ENCODE measurements at regions not wholly inside any gene's neighbourhood (a gene's known extent, or its start where the extent isn't known, plus 50 kb on each side); places are given as distances from the start of the nearest gene placed in this dataset.

DNA sequence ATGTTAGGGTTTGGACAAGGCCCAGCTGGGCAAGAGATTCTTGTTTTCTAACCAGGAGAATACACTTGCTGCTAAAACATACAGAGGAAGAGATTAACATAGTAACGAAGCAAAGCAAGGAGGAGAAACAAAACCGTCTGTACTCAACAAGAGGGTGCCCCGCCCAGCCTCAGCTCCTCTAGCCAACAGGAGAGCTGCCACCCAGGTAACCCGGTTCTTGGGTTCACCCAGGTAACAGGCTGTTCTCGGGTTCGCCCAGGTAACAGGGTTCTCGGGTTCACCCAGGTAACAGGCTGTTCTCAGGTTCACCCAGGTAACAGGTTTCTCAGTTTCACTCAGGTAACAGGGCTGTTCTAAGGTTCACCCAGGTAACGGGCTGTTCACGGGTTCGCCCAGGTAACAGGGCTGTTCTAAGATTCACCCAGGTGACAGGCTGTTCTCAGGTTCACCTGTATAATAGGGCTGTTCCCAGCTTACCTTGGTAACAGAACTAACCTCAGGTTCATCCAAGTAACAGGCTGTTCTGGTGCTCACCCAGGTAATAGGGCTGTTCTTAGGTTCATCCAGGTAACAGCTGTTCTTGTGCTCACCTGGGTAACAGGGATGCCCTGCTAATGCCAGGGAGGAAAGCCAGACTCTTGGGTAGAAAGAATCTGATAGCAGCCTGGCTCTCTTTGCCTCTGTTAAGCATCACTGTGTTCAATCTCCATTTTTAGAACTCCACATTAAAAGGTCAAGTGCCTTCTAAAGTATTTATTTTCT, 271.6 kb downstream of the SYK start:
- DNase-seq, result no peak

DNA sequence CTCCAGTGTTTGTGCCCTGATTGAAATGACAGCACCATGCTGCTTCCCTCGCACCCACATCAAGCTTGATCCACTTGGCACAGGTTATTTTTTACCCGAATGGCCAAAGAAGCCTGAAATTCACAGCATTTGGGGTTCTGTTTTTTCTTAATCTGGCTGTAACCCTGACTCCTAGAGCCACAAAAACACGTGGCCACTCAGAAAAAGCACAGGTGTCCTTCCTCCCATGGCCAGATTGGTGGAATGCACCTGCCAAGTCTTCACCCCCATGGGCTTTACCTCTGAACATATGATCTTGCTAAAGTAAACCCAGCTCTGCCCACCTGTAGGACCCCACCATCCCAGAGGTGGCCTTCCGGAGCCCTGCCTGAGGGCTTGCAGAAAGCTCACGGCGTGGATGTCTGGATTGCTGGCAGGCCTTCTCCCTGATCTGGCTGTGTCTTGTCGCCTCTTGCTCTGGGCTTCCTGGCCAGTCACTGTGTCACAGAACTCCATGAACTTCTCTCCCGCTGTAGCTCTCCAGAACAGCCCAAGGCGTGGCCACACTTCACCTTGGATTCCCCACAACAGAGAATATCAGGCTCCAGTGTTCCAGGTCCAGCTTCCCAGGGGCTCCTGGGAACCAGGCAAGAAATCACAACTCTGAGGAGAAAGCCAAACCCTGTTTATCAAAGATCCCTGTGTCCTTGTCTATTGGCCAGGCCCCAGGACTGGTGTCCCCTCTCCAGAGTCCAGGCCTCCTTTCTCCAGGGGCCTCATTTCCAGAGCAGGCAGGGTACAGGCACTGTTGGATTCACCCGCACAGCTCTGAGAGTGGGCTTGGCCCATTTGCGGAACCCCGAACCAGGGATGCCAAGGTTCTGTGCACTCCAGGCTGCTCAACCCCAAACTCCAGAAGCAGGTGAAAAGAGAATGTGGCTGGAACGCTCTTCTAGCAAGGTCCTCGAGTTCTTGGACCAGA, 272.5 kb downstream of the SYK start:
- DNase-seq, result no peak

DNA sequence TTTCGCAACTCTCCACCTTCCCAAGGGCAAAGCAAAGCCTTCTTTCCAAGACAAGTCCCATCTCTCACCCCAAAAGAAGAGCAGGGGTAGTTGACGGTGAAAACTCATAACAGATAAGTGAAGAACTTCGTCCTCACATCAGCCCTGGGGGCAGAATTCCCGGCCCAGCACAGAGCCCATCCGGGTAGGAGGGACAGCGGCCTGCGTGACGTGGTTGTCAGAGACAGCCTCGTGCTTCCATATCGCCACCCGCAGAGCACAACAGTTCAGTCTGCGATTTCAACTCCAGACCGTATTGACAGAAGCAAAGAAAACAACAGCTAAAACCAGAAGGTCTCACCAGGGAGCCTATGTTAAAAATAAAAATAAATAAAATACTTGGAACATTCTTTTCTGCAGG, 273.2 kb downstream of the SYK start:
- DNase-seq, result no peak

DNA sequence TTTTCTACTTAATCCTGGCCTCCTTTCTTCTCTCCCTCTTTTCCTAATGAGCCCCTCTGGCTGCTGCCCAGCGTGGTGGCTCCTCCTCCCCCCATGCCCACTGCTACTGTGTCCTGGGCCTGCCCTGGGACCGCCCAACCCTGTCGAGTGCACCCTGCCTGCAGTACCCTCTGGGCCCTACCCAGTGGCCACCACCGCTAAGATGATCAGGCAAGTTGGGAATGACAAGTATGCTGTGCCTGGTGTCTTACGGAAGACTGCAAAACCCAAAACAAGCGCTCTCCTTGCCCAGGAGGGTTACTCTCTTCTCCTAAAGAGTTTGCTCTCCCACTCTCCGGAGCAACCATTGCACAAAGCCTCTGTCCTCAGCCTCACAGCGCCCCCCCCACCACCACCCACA, 273.7 kb downstream of the SYK start:
- DNase-seq, result no peak

DNA sequence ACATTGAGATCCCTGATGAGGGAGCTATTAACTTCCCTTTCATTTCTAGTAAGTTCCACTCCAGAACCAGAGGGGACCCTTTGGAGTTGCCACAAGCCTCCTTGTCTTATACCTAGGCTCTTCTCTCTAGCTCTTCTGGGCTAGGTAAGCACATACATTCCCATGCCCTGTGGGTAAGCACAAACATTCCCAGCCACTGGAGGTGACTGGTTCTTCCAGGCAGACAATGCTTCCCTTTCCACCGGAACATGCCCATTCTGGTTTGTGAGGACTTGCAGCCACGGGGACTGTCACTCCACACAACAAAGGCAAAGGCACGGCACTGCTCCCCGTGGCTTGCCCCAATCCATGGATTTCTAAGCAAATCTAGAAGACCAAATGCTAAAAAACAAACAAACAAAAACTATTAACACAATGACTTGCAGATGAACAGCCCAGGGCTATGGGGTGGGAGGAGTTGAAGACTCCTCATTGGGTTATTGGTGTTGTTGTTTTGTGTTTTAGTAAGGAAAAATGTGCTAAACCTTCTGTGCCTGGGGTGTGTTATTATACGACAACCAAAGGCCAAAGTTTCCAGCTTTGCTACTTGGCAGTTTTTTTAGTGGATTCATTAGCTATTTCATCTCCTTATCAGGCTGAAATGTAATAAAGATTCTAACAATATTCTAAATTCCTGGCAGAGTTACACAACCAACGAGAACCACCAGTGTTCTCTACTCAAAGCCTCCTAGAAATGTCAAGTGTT, 276.2 kb downstream of the SYK start:
- no peak for DNase-seq

DNA sequence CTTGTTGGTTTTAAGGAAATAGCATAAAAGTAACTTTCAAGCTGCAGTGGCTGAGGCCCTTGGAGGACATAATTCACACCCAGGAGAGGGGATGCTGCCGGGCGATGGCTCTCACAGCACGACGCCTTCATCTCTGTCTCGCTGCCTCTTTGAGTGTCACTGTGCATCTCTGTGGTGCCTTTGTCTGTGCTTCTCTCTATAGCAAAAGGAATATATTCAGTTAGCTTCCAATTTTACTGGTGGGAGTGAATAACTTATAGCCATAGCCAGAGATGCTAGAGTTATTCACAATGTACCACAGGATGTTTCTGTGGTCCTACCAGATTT, 276.7 kb downstream of the SYK start:
- DNase-seq, result no peak

DNA sequence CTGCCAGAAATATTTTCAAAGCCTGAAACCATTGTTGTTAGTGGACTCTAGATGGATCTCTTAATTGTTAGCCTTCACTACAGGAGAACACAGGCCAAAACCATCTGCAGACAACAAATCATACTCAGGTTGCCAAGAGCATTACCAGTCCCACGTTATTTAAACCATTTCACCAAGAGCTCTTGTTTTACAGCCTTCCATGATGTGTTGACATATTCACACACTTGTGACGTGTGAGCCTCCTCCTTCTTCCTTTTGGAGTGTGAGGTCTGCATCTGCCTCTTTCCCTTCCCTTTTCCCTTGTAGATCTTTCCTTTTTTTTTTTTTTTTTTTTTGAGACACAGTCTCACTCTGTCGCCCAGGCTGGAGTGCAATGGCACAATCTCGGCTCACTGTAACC, 279.0 kb downstream of the AUH start:
- no peak for DNase-seq

DNA sequence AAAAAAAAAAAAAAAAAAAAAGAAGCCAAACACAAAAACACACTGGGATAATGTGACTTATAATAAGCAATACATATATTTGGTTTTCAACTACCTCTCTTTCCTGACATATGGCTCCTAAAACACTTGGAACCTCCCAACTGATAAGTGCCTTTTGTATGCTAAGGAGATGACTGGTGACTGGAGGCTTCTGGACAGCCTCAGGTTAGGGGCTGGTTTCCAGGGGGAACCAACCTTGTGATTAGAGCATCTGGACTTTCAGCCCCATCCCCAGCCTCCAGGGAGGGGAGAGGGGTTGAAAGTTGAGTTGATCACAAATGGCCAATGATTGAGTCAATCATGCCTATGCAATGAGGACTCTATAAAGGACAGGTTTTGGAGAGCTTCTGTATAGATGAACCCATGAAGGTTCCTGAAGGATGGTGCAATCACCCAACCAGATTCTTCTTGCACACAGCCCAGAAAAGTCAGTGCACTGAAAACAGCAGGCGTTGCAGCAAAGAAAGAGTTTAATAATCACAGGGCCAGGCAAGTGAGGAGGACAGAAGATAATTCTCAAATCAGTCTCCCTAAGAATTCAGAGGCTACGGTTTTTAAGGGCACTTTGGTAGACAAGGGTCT, 276.7 kb downstream of the AUH start:
- no peak for DNase-seq

DNA sequence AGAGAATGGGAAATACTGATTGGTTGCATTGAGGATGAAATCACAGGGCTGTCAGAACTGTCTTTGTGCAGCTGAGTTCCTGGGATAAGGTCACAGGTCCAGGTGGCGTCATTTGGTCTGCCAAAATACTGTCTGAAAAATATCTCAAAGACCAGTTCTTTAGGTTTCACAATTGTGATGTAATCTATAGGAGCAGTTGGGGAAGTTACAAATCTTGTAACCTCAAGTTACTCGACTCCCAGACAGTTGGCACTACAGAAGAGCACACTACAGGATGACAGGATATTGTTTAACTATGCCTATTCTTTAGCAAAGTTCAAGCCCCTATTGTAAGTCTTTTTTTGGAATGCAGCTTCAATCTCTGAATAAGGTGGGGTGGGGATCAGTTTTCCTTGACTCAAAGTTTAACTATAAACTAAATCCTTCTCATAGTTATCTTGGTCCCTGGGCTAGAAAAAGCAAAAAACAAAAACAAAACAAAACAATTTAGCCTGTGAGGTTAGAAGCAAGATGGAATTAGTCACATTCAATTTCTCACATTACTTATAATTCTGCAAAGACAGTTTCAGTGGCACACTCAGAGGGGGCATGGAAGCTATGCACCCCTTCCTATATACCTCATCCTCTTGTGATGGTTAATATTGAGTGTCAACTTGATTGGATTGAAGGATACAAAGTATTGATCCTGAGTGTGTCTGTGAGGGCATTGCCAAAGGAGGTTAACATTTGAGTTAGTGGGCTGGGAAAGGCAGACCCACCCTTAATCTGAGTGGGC, 276.0 kb downstream of the AUH start:
- no peak for DNase-seq

DNA sequence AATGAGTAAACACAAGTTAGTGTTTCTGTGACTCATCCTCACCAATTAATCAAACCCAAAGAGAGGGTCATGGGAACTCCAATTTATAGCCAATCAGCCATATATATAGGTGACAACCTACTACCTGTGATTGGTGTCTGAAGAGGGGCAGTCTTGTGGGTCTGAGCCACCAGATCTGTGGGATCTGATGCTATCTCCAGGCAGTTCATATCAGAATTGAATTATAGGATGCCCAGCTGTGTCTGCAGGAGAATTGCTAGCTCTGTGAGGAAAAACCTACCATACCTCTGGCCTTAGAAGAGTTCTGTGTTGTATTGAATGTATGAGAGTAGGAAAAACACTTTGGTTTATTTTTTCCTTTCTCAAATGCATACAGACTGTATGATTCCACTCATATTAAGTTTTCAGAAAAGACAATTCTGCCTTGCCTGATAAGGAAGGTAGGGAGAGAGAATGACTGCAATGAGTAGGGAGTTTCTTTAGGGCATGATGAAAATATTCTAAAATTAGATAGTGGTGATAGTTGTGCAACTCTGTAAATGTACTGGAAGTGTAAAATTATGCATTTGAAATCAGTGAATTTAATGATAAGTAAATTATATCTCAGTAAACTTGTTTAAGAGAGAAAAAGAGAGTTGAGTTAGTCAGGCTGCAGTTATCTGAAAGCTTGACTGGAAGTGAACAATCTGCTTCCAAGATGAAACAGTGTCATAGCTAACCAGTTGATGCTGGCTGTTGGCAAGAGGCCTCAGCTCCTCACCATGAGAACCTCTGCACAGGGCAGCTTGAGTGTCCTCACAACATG, 274.9 kb downstream of the AUH start:
- no peak for DNase-seq

DNA sequence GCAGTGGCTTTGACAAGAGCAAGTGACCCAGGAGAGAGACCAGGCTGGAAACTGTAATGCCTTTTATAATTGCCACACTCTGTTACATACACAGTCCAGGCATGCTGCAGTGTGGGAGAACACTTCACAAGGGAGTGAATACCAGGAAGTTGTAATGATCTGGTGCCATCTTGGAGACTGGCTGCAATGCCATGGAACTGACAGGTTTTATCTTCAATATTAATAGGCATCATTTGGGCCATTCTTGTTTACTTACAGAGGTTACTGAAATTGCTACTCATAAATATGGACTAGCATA, 274.3 kb downstream of the AUH start:
- DNase-seq, result no peak

DNA sequence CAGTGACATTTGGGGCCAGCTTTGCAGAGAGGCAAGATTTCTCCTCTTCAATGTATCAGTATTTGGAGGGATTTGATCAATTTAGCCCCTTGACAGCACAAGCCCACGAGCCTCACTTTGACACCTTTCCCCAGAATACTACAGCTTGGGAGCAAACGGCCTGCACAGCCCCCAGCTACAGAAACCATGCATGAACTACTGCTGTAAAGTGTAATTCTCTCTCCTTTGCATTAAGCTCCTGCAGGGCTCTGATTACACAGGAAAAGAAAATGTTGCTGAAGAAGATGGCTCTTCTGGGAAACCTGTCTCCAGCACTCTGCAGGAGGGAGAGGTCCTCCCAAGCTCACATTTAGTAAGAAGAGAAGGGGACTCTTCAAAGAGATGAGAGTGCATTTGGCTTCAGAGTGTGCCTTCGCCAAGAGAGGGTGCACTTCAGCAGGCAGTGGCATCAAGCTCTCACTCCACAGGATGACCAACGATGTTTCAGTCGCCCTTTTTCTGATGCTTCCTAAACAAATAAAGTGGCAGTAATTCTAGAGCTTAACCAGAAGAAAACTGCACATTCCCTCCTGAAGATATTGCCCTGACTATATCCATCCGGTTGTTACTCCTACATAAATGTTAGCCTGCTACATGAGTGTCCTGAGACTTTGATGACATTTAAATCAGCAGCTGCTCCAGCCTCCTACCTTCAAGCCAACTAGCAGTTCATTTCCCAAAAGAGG, 272.2 kb downstream of the AUH start:
- DNase-seq, result no peak

DNA sequence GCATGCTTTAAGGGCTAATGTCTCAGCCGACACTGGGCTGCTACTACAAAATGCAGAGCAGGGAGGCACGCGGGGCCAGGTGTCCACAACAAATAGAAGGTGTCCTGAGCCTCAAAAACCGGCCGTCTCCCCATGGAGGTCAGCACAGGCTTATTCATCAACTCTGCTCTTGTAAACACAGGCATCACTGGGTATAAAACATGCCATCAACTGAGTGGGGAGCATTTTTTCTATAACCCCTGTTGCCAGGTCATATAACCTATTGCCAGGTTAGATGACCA, 271.6 kb downstream of the AUH start:
- no peak for DNase-seq

DNA sequence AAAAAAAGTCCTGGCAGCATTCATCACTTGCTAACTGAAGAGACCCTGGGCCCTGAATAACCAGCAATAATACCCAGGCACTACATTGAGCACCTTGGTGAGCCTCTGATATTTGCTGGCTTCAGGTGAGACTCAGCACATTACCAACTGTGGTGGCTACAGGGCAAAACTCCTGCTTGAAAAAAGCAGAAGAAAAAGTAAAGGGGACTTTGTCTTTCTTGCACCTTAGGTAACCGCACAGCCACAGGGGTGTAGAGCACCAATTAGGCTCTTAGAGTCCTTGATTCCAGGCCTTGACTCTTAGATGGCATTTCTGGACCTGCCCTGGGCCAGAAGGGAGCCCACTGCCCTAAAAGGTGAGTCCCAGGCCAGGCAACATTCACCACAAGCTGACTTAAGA, 269.5 kb downstream of the AUH start:
- no peak for DNase-seq

DNA sequence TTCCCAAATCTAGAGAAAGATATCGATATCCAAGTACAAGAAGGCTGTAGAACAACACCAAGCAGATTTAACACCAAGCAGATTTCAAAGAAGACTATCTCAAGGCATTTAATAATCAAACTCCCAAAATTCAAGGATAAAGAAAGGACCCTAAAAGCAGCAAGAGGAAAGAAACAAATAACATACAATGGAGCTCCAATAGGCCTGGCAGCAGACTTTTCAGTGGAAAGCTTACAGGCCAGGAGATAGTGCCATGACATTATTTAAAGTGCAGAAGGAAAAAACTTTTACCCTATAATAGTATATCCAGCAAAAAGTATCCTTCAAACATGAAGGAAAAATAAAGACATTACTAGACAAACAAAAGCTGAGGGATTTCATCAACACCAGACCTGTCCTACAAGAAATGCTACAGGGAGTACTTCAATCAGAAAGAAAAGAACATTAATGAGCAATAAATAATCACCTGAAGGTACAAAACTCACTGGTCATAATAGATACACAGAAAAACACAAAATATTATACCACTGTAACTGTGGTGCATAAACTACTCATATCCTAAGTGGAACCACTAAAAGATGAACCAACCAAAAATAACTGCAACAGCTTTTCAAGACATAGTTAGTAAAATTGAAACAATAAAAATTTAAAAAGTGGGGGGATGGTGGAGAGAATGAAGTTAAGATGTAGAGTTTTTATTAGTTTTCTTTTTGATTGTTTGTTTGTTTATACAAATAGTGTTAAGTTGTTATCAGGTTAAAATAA, 267.2 kb downstream of the AUH start:
- no peak for DNase-seq

DNA sequence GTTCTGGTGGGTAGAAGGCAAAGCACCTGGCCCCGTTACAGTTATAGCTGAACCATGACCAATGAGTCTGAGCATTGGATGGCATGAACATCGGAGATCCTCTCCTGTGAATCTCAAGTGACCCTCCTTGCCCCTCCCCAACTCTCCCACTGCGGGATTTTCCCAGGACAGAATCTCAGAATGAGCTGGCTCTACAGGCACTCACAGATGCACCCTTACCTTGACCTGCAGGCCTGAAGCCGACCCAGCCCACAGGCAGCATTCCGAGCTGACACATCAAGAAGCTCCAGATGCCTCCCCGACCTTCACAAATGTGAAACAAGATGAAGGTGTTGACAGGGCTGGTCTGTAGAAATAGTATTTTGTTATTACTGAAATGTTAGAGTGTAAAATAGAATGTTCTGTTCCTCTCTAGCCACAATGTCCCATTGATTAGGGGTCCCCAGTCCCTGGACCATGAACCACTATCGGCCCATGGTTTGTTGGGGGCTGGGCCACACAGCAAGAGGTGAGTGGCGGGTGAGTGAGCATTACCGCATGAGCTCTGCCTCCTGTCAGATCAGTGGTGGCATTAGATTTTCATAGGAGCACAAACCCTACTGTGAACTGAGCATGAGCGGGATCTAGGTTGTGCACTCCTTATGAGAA, 263.4 kb downstream of the AUH start:
- no peak for DNase-seq

DNA sequence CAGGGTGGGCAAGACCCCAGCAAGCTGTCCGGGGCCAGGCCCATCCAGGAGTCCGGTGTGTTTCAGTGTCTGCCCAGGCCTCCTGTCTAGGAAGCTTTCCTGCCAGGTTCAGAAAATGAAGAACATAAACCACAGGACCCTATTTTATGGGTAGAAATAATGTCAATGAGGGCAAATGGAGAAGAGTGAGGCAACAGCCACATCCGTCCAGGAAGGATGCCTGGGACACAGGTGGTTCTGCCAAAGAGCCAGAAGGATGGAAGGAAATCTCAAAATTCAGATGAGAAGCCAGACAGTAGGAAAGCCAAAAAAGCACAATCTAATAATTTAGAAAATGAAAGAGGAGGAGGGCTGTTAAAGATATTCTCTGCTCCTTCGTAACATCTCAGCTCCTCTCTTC, 262.3 kb downstream of the AUH start:
- no peak for DNase-seq

DNA sequence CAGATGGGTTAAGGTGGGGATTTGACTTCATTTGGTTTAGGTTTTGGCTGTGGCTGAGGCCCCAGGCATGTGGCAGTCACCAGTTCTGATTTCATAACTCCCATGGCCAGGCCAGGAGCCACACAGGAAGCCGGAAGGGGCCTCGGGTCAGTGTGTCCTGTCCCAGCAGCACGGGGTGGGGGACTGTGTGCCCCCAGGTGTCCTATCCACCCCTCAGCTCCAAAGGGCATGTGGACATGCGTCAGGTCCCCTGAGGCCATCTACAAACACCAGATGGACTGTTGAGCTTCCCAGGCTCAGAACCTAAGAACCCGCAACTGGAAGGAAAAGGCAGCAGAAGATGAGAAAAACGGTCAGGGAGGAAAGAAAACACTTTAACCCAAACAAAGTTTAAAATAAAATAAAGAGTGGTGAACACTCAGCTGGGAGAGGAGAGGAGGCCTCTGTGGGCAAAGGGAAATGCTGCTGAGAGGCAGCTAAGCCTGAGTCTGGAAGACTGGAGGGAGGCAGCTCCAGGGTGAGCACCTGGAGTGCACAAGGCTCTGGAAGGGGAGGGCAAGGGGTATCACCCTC, 260.8 kb downstream of the AUH start:
- no peak for DNase-seq

DNA sequence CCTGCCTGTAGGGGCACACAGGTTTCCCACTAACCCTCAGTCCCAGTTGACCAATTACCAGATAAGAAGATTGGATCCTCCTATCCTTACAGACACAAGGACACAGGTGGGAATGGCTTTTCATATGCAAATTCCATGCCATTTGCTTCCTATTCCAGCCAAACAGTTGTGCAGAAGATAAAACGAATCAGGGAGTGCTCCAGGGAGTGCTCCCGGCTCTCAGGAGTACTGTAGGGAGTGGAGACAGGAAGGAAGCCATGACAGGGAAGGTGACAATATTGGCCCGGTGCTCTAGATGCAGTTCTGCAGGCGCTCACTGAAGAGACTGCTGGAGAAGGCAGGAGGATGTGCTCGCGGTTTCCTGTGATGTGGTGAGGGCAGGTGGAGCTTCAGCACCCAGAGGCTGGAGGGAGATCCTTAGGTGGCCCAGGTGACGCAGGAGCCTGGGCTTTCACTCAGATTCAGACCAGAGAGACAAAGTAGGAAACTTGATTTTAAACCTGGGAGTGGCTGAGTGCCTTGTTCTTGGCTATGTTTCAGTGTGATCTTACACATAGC, 260.0 kb downstream of the AUH start:
- peak; percentile 90 for DNase-seq
